Kidney (tissue), 13 donors: ENCODE measurements at regions not wholly inside any gene's neighbourhood (a gene's known extent, or its start where the extent isn't known, plus 50 kb on each side); places are given as distances from the start of the nearest gene placed in this dataset.
"Not testable (repeated sequence)": the region's sequence is repeated elsewhere in the genome, so short reads cannot be mapped to it uniquely, and the experiment has no call there.

Experiments
- DNase-seq, 5 donors: peaks; one replicate each; pipeline ENCODE4 v3.0.0-alpha.2; 2013 to 2020
- FAIRE-seq: peaks from 2 replicates; lab custom pipeline; 2012; peaks lifted over from hg19 to GRCh38; lab: Jason Lieb, UNC
- H3K27ac ChIP-seq, 2 donors: one replicate each; pipeline ENCODE4 v1.7.0; 2013; ENCODE audit warnings: low read depth in 2 of 2, low read length in 2 of 2, inconsistent platforms in 1 of 2
- H3K27me3 ChIP-seq: one replicate; pipeline ENCODE4 v1.7.1; 2013; ENCODE audit warnings: low read length, inconsistent platforms; ENCODE audit not compliant: control insufficient read depth, insufficient read depth
- H3K36me3 ChIP-seq, 3 donors: one replicate each; pipeline versions ENCODE4 v1.7.0 to v1.7.1; 2013; ENCODE audit warnings: low read length in 3 of 3, control low read depth in 1 of 3, inconsistent platforms in 1 of 3; ENCODE audit not compliant: insufficient read depth in 3 of 3, control insufficient read depth in 2 of 3
- H3K4me1 ChIP-seq, 3 donors: one replicate each; pipeline versions ENCODE4 v1.7.0 to v1.7.1; 2013; ENCODE audit warnings: low read length in 3 of 3, inconsistent platforms in 1 of 3, low read depth in 1 of 3; ENCODE audit not compliant: control insufficient read depth in 2 of 3, insufficient read depth in 2 of 3
- H3K4me3 ChIP-seq, 3 donors: one replicate each; pipeline versions ENCODE4 v1.7.0 to v1.8.1; 2013; ENCODE audit warnings: low read length in 3 of 3, control low read depth in 1 of 3, inconsistent platforms in 1 of 3
- H3K9ac ChIP-seq, 3 donors: one replicate each; pipeline versions ENCODE4 v1.7.0 to v1.7.1; 2013; ENCODE audit warnings: low read length in 3 of 3, control low read depth in 1 of 3, inconsistent platforms in 1 of 3
- H3K9me3 ChIP-seq, 3 donors: one replicate each; pipeline versions ENCODE4 v1.7.0 to v1.7.1; 2013; ENCODE audit warnings: low read length in 3 of 3, control low read depth in 1 of 3, inconsistent platforms in 1 of 3; ENCODE audit not compliant: control insufficient read depth in 2 of 3, insufficient read depth in 1 of 3
- intact Hi-C: fragments of 100-400 bp; cut with DNase I; formaldehyde crosslinking; loops from one replicate; pipeline ENCODE4 v1.11.1; 2022
- TF ChIP-seq, protein P1 (sequence below): IDR thresholded peaks from 3 replicates; pipeline ENCODE4 v1.5.1; 2012; ENCODE audit warnings: mild to moderate bottlenecking, moderate library complexity, borderline replicate concordance; ENCODE audit not compliant: insufficient read depth; ENCODE audit errors: extremely low read depth
- donor health status: control.
- donor health status: control.
- donor health status: control.
- donor health status: control.
- donor health status: control.
- donor health status: DM: yes; HTN: yes; CAD: no.
- donor health status: Normal renal cell carcinoma (clear cell type).

- Histone ChIP-seq H3K9ac (no peak overlapping the region), H3K27me3 (no peaks in the 10 kb centered on the region), H3K36me3 (no peaks in the 10 kb centered on the region), H3K4me1 (no peaks in the 10 kb centered on the region), H3K9me3 (no peaks in the 10 kb centered on the region), H3K27ac (no peak overlapping the region), H3K4me3 (no peak overlapping the region)
- no peak for FAIRE-seq
- no peak for DNase-seq
- intact Hi-C loops, result no loop called here
- TF ChIP-seq, protein P1, sequence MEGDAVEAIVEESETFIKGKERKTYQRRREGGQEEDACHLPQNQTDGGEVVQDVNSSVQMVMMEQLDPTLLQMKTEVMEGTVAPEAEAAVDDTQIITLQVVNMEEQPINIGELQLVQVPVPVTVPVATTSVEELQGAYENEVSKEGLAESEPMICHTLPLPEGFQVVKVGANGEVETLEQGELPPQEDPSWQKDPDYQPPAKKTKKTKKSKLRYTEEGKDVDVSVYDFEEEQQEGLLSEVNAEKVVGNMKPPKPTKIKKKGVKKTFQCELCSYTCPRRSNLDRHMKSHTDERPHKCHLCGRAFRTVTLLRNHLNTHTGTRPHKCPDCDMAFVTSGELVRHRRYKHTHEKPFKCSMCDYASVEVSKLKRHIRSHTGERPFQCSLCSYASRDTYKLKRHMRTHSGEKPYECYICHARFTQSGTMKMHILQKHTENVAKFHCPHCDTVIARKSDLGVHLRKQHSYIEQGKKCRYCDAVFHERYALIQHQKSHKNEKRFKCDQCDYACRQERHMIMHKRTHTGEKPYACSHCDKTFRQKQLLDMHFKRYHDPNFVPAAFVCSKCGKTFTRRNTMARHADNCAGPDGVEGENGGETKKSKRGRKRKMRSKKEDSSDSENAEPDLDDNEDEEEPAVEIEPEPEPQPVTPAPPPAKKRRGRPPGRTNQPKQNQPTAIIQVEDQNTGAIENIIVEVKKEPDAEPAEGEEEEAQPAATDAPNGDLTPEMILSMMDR, result no peak
Measured at GRCh38 chr9:78713614-78714405, 416.9 kb downstream of the PSAT1 start.

DNA sequence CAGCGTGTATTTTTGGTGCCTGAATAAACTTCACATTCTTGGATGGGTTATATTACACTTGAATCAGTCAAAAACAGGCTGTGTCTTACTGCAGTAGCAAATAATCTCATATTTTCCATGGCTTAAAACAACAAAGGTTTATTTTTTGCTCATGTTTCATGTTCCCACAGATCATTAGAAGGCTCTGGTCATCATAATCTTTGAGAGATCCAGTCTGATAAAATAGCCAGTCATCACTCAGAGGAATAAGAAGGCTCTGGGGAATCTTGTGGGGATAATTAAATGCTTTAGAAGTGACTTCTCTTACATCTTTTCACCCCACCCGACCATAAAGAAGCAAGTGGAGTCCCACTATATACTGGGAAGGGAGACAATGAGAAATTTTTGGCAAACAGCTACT is 417.7 kb downstream of the PSAT1 start:
- Histone ChIP-seq H3K4me3 (no peak overlapping the region), H3K4me1 (no peaks in the 10 kb centered on the region), H3K9me3 (no peaks in the 10 kb centered on the region), H3K27me3 (no peaks in the 10 kb centered on the region), H3K27ac (no peak overlapping the region), H3K9ac (no peak overlapping the region), H3K36me3 (no peaks in the 10 kb centered on the region)
- TF ChIP-seq, protein P1, result no peak
- no peak for DNase-seq
- FAIRE-seq, result no peak
- intact Hi-C loops, result no loop called here

DNA sequence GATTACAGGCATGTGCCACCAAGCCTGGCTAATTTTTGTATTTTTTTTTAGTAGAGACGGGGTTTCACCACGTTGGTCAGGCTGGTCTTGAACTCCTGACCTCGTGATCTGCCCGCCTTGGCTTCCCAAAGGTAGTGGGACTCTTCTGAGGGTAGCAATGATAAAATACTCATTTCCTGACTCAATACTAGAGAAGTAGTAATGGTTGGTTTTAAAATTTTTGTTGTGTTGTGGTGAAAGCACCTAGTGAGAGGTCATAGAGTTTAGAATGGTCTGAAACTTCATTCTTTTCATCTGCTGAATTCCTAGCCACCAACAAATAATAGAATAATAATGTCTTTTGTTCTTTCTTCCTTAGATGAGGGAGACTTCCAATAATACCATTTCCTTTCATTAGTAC is 422.1 kb downstream of the PSAT1 start:
- FAIRE-seq, intact Hi-C loops, DNase-seq, H3K4me1 ChIP-seq, H3K36me3 ChIP-seq, H3K4me3 ChIP-seq, H3K9ac ChIP-seq, H3K9me3 ChIP-seq, H3K27ac ChIP-seq, H3K27me3 ChIP-seq: not testable (repeated sequence)

- intact Hi-C loops, result no loop called here
- no peaks in the 10 kb centered on the region for H3K36me3 ChIP-seq
- H3K4me1 ChIP-seq, result no peaks in the 10 kb centered on the region
- peaks cover 0 to 6% (median 0%) of the 10 kb centered on the region in 3 donors for H3K9me3 ChIP-seq
- no peak overlapping the region for H3K4me3 ChIP-seq
- no peaks in the 10 kb centered on the region for H3K27me3 ChIP-seq
- no peak overlapping the region for H3K9ac ChIP-seq
- DNase-seq (no peak), FAIRE-seq (no peak)
- TF ChIP-seq, protein P1, result no peak
- H3K27ac ChIP-seq, result no peak overlapping the region
Measured at GRCh38 chr9:78724896-78725295, 428.0 kb downstream of the PSAT1 start.
